Neuron (in vitro differentiated cells): ENCODE measurements at regions not wholly inside any gene's neighbourhood (a gene's known extent, or its start where the extent isn't known, plus 50 kb on each side); places are given as distances from the start of the nearest gene placed in this dataset.

Experiments used
- H2AFZ ChIP-seq: one replicate; pipeline ENCODE4 v1.6.1; 2013; ENCODE audit warnings: low read depth, mild to moderate bottlenecking, inconsistent platforms, low read length, moderate library complexity
- H3K27me3 ChIP-seq: one replicate; pipeline ENCODE4 v1.6.1; 2013; ENCODE audit warnings: low read length; ENCODE audit not compliant: insufficient read depth
- H3K36me3 ChIP-seq: one replicate; pipeline ENCODE4 v1.6.1; 2013; ENCODE audit warnings: low read length; ENCODE audit not compliant: insufficient read depth
- H3K4me1 ChIP-seq: one replicate; pipeline ENCODE4 v1.6.1; 2013; ENCODE audit warnings: low read length; ENCODE audit not compliant: insufficient read depth
- H3K4me3 ChIP-seq: 2 replicates; pipeline ENCODE4 v1.5.1; 2013; ENCODE audit warnings: mild to moderate bottlenecking, low read length, moderate library complexity
- H3K9me3 ChIP-seq: one replicate; pipeline ENCODE4 v1.6.1; 2013; ENCODE audit warnings: low read length

DNA sequence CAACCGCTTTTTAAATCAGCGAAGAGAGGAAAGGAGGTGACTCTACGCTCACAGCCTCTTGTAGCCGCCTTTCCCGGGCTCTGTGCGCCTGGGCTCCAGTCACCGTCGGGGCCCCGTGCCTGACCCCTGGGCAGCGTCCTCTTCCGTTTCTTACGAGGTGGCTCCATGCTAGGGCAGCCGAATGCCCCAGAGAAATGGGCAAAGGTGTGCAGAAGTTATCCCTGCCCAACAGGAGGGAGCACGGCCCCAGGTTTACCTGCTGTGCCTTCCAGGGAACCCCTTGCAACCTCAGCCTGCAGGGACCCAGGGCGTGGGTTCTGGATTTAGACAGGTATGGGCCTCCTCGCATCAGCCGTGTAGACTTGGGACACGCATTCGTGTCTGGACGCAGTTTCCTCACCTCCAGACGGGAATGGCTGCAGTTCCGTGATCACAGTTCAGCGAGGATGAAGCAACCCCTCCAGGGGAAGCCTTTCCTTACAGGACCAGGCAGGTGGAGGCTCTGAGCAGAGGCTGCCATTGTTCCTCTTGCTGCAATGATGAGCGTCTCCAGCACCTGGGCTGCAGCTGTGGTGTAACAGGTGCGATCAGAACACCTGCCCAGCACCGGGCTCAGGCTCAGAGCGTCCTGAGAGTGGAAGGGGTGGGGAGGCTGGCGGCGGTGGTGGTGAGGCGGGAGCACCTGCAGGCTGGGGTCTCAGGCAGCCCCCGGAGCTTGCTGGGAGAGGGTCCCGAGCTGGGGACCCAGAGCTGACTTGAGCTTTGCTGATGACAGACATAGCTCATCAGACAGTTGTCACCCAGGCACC, 81.3 kb upstream of the BHLHE23 start:
- no peaks in the 10 kb centered on the region for H3K9me3 ChIP-seq
- no peak overlapping the region for H3K4me3 ChIP-seq
- H3K36me3 ChIP-seq: no peaks in the 10 kb centered on the region
- H3K4me1 ChIP-seq: no peaks in the 10 kb centered on the region
- peaks cover 87% of the 10 kb centered on the region for H3K27me3 ChIP-seq
- H2AFZ ChIP-seq: no peak overlapping the region

DNA sequence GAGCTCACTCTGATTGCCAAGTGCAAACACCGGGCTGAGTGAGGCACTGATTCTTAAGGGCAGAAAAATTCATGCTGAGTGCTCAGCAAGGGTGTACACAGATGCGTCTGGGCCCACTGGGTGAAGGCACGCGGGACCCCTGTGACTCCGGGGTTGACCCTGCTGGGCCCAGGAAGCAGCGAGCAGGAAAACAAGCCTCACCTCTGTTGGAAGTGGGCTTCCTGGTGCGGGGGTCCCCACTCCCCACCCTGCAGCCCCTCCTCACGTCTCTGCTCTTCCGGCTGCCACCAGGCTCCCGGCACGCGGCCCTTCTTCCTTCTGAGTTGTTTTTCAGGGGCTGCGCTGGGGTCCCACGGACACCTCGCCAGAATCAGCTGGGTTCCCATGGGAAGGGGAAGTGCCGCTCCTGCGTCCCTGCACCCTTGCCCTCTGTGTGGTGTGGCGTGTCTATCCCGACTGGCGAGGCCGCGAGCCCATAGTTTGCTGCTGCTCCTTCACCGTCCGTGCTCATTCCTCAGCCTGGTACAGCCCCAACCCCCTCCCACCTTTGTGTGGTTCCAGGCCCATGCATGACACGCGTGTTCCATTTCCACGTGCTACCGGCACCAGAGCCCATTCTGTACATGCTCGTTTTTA, 80.6 kb upstream of the BHLHE23 start:
- Histone ChIP-seq H3K4me3 (no peak overlapping the region), H3K4me1 (no peaks in the 10 kb centered on the region), H3K9me3 (no peaks in the 10 kb centered on the region), H2AFZ (no peak overlapping the region), H3K27me3 (peaks cover 82% of the 10 kb centered on the region), H3K36me3 (no peaks in the 10 kb centered on the region)

DNA sequence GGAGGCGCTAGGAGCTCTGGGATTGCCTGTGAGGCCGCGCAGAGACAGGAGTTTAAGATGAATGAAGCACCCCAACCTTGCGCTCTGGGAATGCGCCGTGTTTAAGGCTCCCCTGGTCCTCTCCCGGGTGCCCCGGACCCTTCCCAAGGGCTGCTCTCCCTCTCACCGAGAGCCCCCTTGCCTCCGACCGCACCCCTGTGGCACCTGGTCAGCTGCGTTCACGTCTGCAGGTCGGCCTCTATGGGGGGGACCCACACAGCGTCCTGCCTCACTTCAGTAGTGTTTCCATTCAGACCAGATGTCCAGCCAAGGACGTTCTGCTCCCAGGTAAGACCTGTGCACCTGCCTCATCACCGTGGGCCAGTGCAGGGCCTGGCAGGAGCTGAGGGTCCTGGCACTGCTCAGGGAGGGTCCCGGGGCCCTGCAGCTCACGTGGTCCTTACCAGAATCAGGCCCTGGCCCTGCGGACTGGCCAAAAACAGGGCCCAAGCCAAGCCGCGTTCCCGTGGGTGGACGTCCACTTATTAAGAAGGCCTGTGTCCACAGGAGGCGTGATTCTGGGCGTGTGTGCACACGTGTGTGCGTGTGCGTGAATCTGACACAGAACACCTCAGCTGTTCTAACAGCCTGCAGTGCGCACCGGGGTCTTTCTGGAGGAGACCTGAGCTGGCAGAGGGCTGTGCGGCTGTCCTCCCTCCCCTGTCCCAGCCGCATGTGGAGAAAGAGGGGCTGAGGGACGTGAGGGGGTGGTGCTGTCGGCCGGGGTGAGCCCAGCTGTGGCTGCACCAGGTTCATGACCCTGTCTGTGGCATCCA, 79.9 kb upstream of the BHLHE23 start:
- Histone ChIP-seq H3K4me1 (no peaks in the 10 kb centered on the region), H3K27me3 (peaks cover 78% of the 10 kb centered on the region), H3K4me3 (no peak overlapping the region), H3K36me3 (no peaks in the 10 kb centered on the region), H3K9me3 (peaks cover under 1% of the 10 kb centered on the region), H2AFZ (no peak overlapping the region)

DNA sequence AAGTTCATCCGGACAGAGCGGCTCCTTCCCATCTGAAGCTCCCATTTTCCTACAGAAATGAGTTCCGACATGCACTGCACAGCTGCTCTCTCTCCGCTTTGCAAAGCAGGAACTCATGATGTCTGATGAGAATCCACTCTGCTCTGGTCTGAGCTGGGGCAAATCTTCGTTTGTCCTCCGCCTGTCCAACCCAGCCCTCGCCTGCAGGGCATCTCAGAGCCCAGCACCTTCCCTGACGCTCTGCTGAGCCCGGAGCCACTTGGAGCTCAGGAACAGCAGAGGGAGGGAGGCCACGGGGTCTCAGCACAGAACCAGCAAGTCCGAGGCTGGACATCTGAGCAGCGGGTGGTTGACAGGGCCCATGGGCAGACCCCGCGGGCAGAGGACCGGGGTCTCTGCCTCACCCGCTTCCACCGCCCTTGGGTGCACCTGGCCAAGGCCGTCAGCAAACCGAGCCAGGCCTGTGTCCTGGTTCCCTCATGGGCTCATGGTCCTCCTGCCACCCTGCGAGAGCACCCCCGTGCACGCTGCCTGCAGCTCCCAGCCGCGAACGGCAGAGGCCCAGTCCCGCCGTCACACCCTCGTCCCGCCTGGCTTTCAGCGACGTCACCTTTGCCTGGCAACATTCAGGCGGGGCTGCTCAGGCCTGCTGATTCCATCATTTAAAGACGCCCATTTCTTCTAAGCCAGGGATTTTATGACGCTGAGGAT, 78.5 kb upstream of the BHLHE23 start:
- H3K27me3 ChIP-seq: peaks cover 77% of the 10 kb centered on the region
- H3K36me3 ChIP-seq: no peaks in the 10 kb centered on the region
- H2AFZ ChIP-seq: no peak overlapping the region
- no peaks in the 10 kb centered on the region for H3K4me1 ChIP-seq
- H3K9me3 ChIP-seq: peaks cover 3% of the 10 kb centered on the region
- H3K4me3 ChIP-seq: no peak overlapping the region

GRCh38 chr20:63084563-63084927, 77.8 kb upstream of the BHLHE23 start:
- H3K4me1 ChIP-seq: no peaks in the 10 kb centered on the region
- peaks cover 76% of the 10 kb centered on the region for H3K27me3 ChIP-seq
- H3K4me3 ChIP-seq: no peak overlapping the region
- peaks cover 3% of the 10 kb centered on the region for H3K9me3 ChIP-seq
- H2AFZ ChIP-seq: no peak overlapping the region
- no peaks in the 10 kb centered on the region for H3K36me3 ChIP-seq

GRCh38 chr20:63083831-63084562, 77.2 kb upstream of the BHLHE23 start:
- H3K27me3 ChIP-seq: peaks cover 72% of the 10 kb centered on the region

DNA sequence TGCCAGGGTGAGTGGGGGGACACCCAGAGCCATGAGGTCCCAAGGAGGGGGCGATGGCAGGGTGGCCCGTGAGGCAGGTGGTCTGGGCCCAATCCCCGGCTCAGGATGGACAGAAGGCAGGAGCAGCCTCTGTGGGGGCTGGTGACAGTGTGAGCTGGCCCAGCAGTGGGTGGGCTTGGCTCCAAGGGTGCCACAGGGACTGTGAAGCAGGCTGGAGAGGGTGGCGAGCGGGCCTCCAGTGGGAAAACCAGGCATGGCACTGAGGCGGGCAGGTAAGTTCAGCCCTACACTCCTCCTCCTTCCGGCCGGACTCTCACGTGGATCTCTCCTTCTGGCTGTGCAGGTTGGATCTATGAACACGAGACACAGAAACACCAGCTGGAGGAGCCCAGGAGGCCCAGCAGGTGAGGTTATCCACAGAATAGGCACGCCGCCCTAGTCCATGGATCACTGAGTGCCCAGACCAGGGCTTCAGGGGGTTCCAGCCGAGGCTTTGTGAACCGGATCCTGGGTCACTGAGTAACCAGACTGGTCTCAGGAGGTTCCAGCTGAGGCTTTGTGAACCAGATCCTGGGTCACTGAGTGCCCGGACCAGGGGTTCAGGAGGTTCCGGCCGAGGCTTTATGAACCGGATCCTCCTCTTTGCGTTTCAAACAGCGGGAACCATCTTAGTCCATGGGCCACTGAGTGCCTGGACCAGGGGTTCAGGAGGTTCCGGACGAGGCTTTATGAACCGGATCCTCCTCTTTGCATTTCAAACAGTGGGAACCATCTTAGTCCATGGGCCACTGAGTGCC, 76.4 kb upstream of the BHLHE23 start:
- no peak overlapping the region for H2AFZ ChIP-seq
- peaks cover 3% of the 10 kb centered on the region for H3K9me3 ChIP-seq
- H3K4me1 ChIP-seq: no peaks in the 10 kb centered on the region
- no peaks in the 10 kb centered on the region for H3K36me3 ChIP-seq
- H3K4me3 ChIP-seq: no peak overlapping the region
- H3K27me3 ChIP-seq: peaks cover 63% of the 10 kb centered on the region

More at GRCh38 chr20:63083831-63084562, 77.2 kb upstream of the BHLHE23 start:
- Histone ChIP-seq H3K4me3 (no peak overlapping the region), H3K36me3 (no peaks in the 10 kb centered on the region), H3K9me3 (peaks cover 3% of the 10 kb centered on the region), H3K4me1 (no peaks in the 10 kb centered on the region), H2AFZ (no peak overlapping the region)

DNA sequence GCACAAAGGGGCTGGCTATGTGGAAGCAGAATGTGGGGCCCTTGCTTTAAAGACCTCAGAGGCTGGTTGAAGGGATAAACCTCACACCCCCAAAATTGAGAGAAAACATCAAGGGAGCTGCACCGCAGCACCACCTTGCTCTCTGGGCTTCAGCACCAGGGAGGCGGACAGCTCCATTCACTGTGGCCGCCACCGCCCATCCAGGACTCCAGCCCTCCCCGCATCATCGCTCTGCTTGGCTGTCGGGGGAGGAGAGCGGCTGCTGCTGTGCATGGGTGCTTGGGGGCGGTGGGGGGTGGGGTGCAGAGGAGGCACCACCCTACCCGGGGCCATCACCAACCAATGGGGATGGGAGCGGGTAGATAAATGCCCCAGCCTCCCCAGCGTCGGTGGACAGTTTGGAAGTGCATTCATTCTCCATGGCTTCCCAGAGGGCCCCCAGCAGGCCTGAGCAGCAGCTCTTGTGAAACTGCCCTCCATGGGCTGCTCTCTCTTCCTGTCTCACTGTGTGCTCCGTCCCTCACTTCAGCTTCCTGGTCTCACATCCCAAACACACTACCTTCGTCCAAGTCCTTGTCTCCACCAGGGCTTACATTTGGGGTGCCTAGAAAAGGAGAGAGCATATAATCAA, 75.7 kb upstream of the BHLHE23 start:
- Histone ChIP-seq H2AFZ (no peak overlapping the region), H3K36me3 (no peaks in the 10 kb centered on the region), H3K4me1 (no peaks in the 10 kb centered on the region), H3K9me3 (peaks cover 3% of the 10 kb centered on the region), H3K4me3 (no peak overlapping the region), H3K27me3 (peaks cover 56% of the 10 kb centered on the region)

DNA sequence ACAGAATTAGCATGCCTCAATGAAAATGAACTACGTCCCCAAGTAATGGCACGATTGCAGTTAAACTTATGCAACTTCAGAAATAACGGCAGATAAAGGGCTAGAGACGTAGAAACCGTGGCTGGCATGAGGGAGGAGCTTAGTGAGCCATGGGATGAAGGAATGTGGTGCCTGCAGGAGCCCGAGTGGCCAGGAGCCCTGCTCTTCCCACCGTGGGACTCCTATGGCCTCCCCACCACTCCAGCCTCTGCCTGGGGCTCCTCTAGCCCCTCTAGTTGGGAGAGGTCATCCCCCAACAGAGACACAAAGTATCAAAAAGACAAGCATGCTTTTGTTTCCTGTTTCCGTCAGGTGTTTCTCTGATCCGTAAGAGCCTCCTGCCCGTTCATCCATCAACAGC, 75.1 kb upstream of the BHLHE23 start:
- Histone ChIP-seq H3K9me3 (peaks cover 3% of the 10 kb centered on the region), H3K36me3 (no peaks in the 10 kb centered on the region), H3K4me3 (no peak overlapping the region), H3K4me1 (no peaks in the 10 kb centered on the region), H3K27me3 (peaks cover 50% of the 10 kb centered on the region), H2AFZ (no peak overlapping the region)

DNA sequence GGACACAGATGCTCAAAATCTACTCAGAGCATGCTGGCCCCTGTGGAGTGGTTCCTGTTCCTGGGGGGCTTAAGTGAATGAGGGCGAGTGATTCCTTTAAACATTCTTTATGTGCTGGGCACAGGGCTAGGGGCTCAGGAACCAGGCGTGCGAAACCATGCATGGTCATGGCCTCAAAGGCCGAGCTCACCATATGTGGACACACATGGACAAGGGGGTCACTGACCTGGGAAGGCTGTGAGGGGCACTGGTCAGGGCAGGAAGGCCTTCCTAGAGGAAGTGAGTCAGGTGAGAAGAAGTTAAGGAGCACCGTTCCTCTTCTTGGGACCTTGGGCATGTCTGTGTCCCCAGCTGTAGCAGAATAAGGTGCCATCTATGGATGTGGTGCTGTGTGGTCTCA, 74.6 kb upstream of the BHLHE23 start:
- Histone ChIP-seq H3K4me3 (no peak overlapping the region), H2AFZ (no peak overlapping the region), H3K27me3 (peaks cover 46% of the 10 kb centered on the region), H3K36me3 (no peaks in the 10 kb centered on the region), H3K9me3 (peaks cover 4% of the 10 kb centered on the region), H3K4me1 (no peaks in the 10 kb centered on the region)

DNA sequence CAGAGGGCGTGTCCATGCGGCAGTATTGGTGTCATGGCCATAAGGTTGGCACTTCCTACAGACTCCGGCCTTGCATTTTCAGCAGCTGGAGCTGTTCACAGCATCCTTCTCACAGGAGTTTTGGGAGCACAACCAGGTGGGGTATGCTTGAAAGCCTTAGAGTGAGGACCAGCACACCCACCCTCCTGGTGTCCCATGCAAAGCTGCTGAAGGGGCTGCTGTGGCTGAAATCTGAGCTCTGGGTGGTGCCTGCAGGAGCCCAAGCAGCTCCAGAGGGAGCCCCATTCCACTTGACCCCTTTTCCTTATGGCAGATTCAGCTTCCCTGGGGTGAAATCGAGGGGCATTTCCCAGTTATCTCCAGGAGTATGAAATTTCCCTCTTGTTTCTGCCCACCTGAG, 74.0 kb upstream of the BHLHE23 start:
- H2AFZ ChIP-seq: no peak overlapping the region
- no peaks in the 10 kb centered on the region for H3K36me3 ChIP-seq
- H3K27me3 ChIP-seq: peaks cover 40% of the 10 kb centered on the region
- H3K4me1 ChIP-seq: no peaks in the 10 kb centered on the region
- H3K4me3 ChIP-seq: no peak overlapping the region
- H3K9me3 ChIP-seq: peaks cover 6% of the 10 kb centered on the region
